GM21423 (cell line): ENCODE measurements at regions not wholly inside any gene's neighbourhood (a gene's known extent, or its start where the extent isn't known, plus 50 kb on each side); places are given as distances from the start of the nearest gene placed in this dataset.
"Not testable (repeated sequence)": the region's sequence is repeated elsewhere in the genome, so short reads cannot be mapped to it uniquely, and the experiment has no call there.

Experiments
- ATAC-seq: cut with Tn5 transposase; IDR thresholded peaks from one replicate; pipeline ENCODE4 v1.9.1; 2021; ENCODE audit warnings: mild to moderate bottlenecking, moderate library complexity; ENCODE audit not compliant: unreplicated experiment

DNA sequence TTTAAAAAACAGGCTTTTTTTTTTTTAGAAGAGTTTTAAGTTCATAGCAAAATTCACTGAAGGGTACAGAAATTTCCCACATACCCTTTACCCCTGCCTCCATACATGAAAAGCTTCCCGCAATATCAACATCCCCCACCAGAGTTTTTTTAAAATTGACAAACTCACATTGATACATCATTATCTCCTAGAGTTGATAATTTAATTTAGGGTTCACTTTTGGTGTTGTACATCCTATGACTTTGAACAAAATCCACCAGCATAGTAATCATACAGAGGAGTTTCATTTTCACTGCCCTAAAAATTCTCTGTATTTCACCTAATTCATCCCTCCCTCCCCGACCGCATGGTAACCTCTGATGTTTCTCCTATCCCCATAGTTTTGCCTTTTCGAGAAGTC, 53.6 kb upstream of the KCNK2 start:
- no peak for ATAC-seq

DNA sequence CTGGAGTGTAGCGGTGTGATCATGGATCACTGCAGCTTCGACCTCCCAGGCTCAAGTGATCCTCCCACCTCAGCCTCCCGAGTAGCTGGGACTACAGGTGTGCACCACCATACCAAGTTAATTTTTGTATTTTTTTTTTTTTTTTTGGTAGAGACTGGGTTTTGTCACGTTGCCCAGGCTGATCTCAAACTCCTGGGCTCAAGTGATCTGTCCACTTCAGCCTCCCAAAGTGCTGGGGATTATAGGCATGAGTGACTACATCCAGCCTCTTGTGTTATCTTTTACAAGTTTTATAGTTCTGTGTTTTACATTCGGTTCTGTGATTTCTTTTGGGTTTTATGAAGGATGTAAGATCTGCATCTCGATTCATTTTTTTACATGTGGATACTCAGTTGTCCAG, 52.0 kb upstream of the KCNK2 start:
- ATAC-seq, result not testable (repeated sequence)

DNA sequence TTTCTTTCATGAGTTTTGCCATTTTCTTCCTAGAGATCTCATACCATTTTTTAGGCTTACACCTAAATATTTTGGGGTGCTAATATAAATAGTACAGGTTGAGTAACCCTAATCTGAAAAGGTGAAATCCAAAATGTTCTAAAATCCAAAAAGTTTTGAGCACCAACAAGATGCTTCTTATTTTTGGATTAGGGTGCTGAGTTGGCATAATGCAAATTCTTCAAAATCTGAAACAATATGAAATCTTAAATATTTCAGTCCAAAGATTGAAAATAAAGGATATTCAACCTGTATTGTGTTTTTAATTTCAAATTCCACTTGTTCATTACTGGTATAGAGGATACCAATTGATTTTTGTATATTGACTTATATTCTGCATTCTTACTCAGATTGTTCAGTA, 51.1 kb upstream of the KCNK2 start:
- ATAC-seq, result no peak
